A673 (cell line): ENCODE measurements at regions not wholly inside any gene's neighbourhood (a gene's known extent, or its start where the extent isn't known, plus 50 kb on each side); places are given as distances from the start of the nearest gene placed in this dataset.

Source experiments
- BruUV-seq: library from RNA; stranded (reverse); fragments of 400-500 nt; replicated peaks from 2 replicates; lab custom pipeline; 2021; lab: Mats Ljungman, UMichigan
- CTCF ChIA-PET: fragments of 300-600 bp; sonication (Branson Sonifier 250); formaldehyde crosslinking; loops from one replicate; lab custom pipeline; 2022; ENCODE audit warnings: antibody characterized with exemption; lab: Charles Lee
- POLR2A ChIA-PET: fragments of 300-600 bp; sonication (Branson Sonifier 250); formaldehyde crosslinking; loops from one replicate; lab custom pipeline; 2022; ENCODE audit warnings: antibody characterized with exemption; ENCODE audit not compliant: low non-redundant PET; lab: Charles Lee
- DNase-seq: peaks from one replicate; pipeline ENCODE4 v3.0.0-alpha.2; 2015; ENCODE audit warnings: low spot score
- H3K27ac ChIP-seq: fragments of 200-600 bp; sonication (generic); 2 replicates; pipeline ENCODE4 v1.5.1; 2016; ENCODE audit warnings: mixed run types, low read depth, mild to moderate bottlenecking, mixed read lengths, antibody characterized with exemption, low read length; ENCODE audit not compliant: poor library complexity, severe bottlenecking
- H3K27me3 ChIP-seq: fragments of 200-600 bp; sonication (generic); replicated peaks from 2 replicates; pipeline ENCODE4 v1.6.1; 2017; ENCODE audit warnings: mixed run types, low read depth, mild to moderate bottlenecking, mixed read lengths, antibody characterized with exemption, low read length; ENCODE audit not compliant: insufficient read depth, poor library complexity
- H3K36me3 ChIP-seq: fragments of 200-600 bp; sonication (generic); 2 replicates; pipeline ENCODE4 v1.6.1; 2016; ENCODE audit warnings: mixed run types, mild to moderate bottlenecking, mixed read lengths, antibody characterized with exemption, low read length; ENCODE audit not compliant: insufficient read depth, poor library complexity, severe bottlenecking
- H3K4me1 ChIP-seq: fragments of 200-600 bp; sonication (generic); 2 replicates; pipeline ENCODE4 v1.6.1; 2017; ENCODE audit warnings: mixed run types, mild to moderate bottlenecking, mixed read lengths, antibody characterized with exemption, low read length; ENCODE audit not compliant: insufficient read depth, poor library complexity, severe bottlenecking
- H3K4me3 ChIP-seq: fragments of 200-600 bp; sonication (generic); 2 replicates; pipeline ENCODE4 v1.5.1; 2016; ENCODE audit warnings: low read depth, mixed run types, mild to moderate bottlenecking, mixed read lengths, low read length; ENCODE audit not compliant: poor library complexity, severe bottlenecking
- H3K9me3 ChIP-seq: fragments of 200-600 bp; sonication (generic); 2 replicates; pipeline ENCODE4 v1.6.1; 2016; ENCODE audit warnings: mixed run types, low read depth, mild to moderate bottlenecking, mixed read lengths, antibody characterized with exemption, low read length; ENCODE audit not compliant: poor library complexity, severe bottlenecking
- EZH2 ChIP-seq: fragments of 200-600 bp; sonication (generic); IDR thresholded peaks from 2 replicates; pipeline ENCODE4 v1.6.1; 2017; ENCODE audit warnings: borderline replicate concordance, low read depth, mild to moderate bottlenecking, mixed read lengths, antibody characterized with exemption, low read length; ENCODE audit not compliant: poor library complexity, severe bottlenecking
- intact Hi-C: fragments of 100-400 bp; cut with micrococcal nuclease; formaldehyde crosslinking; loops from one replicate; pipeline ENCODE4 v1.10.0; 2022; ENCODE audit not compliant: unreplicated experiment
- TF ChIP-seq, protein P1 (sequence below): fragments of 300-800, 200-600 bp; sonication (generic); conservative IDR thresholded peaks from 2 replicates; pipeline ENCODE4 v1.5.1; 2017; ENCODE audit warnings: low read depth, mild to moderate bottlenecking, antibody characterized with exemption, low read length, moderate library complexity, mixed read lengths

DNA sequence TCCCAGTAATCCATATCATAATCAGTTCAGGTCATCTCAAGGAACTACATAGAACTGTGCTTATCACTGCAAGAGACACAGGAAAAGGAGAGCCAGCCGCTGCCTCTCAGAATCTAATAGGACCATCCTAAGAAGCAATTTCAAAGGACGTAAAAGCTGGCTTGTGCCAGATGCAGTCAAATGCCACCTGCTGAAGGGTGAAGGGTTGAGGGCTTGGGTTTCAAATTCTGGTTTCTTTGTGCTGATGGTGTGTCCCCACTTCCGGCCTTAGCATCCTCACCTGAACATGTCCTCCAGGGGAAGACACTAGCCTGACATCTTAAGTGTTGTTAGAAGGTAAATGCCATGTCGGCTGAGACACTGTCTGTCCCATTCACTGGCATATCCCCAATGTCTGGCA, 477.1 kb upstream of the TSHZ3 start:
- TF ChIP-seq, protein P1, sequence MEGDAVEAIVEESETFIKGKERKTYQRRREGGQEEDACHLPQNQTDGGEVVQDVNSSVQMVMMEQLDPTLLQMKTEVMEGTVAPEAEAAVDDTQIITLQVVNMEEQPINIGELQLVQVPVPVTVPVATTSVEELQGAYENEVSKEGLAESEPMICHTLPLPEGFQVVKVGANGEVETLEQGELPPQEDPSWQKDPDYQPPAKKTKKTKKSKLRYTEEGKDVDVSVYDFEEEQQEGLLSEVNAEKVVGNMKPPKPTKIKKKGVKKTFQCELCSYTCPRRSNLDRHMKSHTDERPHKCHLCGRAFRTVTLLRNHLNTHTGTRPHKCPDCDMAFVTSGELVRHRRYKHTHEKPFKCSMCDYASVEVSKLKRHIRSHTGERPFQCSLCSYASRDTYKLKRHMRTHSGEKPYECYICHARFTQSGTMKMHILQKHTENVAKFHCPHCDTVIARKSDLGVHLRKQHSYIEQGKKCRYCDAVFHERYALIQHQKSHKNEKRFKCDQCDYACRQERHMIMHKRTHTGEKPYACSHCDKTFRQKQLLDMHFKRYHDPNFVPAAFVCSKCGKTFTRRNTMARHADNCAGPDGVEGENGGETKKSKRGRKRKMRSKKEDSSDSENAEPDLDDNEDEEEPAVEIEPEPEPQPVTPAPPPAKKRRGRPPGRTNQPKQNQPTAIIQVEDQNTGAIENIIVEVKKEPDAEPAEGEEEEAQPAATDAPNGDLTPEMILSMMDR = no peak
- TF ChIP-seq EZH2 = no peak
- Histone ChIP-seq H3K36me3 (no peaks in the 10 kb centered on the region), H3K4me1 (no peaks in the 10 kb centered on the region), H3K27me3 (no peaks in the 10 kb centered on the region), H3K27ac (no peak overlapping the region), H3K4me3 (no peak overlapping the region), H3K9me3 (no peaks in the 10 kb centered on the region)
- intact Hi-C loops = no loop called here
- DNase-seq = no peak
- no TSS peak for BruUV-seq
- ChIA-PET POLR2A (no interaction called here), CTCF (no interaction called here)

DNA sequence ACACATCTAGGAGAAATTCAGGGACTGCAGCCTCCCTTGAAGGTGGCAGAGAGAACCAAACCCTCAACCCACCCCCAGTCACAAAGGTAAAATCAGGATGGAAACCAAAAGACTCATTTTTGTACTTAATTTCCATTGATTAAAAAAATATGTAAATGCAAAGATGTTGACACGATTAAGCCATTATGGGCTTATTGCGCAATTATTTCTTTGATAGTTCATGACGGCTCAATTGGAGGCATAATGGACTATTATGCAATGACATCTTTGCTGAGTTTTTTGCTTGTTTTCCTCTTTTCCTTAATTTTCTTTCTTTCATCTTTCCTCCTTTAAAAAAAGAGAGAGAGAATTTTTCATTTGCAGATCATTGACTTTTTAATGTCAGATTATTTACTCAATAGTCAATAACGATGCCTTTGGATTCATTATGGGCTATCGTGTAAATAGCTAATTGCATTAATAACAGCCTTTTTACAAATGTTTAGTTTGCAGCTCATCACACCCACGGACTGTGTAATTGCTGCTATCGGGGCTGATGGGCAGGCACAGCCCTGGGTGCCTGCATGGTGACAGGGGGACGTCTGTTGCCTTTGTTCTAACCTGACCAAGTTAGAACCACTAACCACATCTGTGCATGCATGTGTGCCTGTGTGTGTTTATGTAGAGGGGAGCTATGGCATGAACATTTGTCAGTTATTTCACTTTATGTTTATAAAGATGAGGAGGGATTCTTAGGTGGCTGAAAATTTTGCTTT, 482.4 kb upstream of the TSHZ3 start:
- Histone ChIP-seq H3K4me3 (no peak overlapping the region), H3K4me1 (no peaks in the 10 kb centered on the region), H3K27me3 (no peaks in the 10 kb centered on the region), H3K27ac (no peak overlapping the region), H3K9me3 (peaks cover 12% of the 10 kb centered on the region), H3K36me3 (no peaks in the 10 kb centered on the region)
- CTCF ChIA-PET = no interaction called here
- intact Hi-C loops = no loop called here
- BruUV-seq = no TSS peak
- no peak for DNase-seq
- POLR2A ChIA-PET = no interaction called here
- TF ChIP-seq EZH2 = no peak
- TF ChIP-seq, protein P1 = no peak

DNA sequence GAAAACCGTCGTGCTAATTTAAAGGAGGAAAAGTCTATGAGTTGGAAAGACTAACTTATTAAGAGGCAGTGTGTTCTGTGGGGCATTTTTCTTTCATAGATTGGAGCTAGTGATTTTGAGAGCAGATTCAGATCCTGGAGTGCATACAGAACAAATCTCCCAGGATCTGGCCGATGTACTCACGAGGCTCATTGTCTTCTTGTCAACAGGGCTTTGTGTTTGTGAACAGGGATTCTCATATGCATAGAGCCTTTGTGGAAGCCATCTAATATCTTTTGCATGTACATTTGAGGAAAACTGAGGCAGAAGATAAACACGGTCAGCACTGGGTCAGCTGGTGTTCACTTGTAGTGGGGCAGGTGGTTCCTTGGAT, 482.9 kb upstream of the TSHZ3 start:
- TF ChIP-seq, protein P1 = no peak
- no peak for TF ChIP-seq EZH2
- CTCF ChIA-PET = no interaction called here
- POLR2A ChIA-PET = no interaction called here

More for the DNA sequence above, 482.9 kb upstream of the TSHZ3 start:
- no peak overlapping the region for H3K27ac ChIP-seq
- H3K4me1 ChIP-seq = no peaks in the 10 kb centered on the region
- no TSS peak for BruUV-seq
- no peaks in the 10 kb centered on the region for H3K27me3 ChIP-seq
- no peak overlapping the region for H3K4me3 ChIP-seq
- no peaks in the 10 kb centered on the region for H3K36me3 ChIP-seq
- no peak for DNase-seq
- intact Hi-C loops = no loop called here
- H3K9me3 ChIP-seq = peaks cover 12% of the 10 kb centered on the region
